Aorta (tissue), 5 donors: ENCODE measurements at regions not wholly inside any gene's neighbourhood (a gene's known extent, or its start where the extent isn't known, plus 50 kb on each side); places are given as distances from the start of the nearest gene placed in this dataset.

Experiments
- ATAC-seq: fragments of 200-7000 bp; cut with Tn5 transposase; one replicate; pipeline ENCODE4 v1.9.1; 2022; ENCODE audit warnings: moderate library complexity; ENCODE audit not compliant: low FRiP score
- DNase-seq, 2 donors: peaks; one replicate each; pipeline ENCODE4 v3.0.0-alpha.2; 2020
- H3K27ac ChIP-seq, 2 donors: one replicate each; pipeline ENCODE4 v1.5.1; 2013; ENCODE audit warnings: low read length in 2 of 2, mild to moderate bottlenecking in 2 of 2, moderate library complexity in 2 of 2, control low read depth in 1 of 2, inconsistent platforms in 1 of 2, low read depth in 1 of 2
- H3K27me3 ChIP-seq, 2 donors: one replicate each; pipeline ENCODE4 v1.6.1; 2013; ENCODE audit warnings: control low read depth in 1 of 2, low read length in 1 of 2, mild to moderate bottlenecking in 1 of 2, moderate library complexity in 1 of 2; ENCODE audit not compliant: insufficient read depth in 2 of 2, control insufficient read depth in 1 of 2
- H3K36me3 ChIP-seq, 2 donors: one replicate each; pipeline ENCODE4 v1.6.1; 2013; ENCODE audit warnings: control low read depth in 1 of 2, low read length in 1 of 2, mild to moderate bottlenecking in 1 of 2; ENCODE audit not compliant: insufficient read depth in 2 of 2, control insufficient read depth in 1 of 2
- H3K4me1 ChIP-seq, 2 donors: one replicate each; pipeline ENCODE4 v1.6.1; 2013; ENCODE audit warnings: low read length in 2 of 2, control low read depth in 1 of 2, mild to moderate bottlenecking in 1 of 2, moderate library complexity in 1 of 2; ENCODE audit not compliant: insufficient read depth in 2 of 2, control insufficient read depth in 1 of 2
- H3K4me3 ChIP-seq, 2 donors: one replicate each; pipeline ENCODE4 v1.5.1; 2013; ENCODE audit warnings: low read length in 2 of 2, control low read depth in 1 of 2, mild to moderate bottlenecking in 1 of 2
- H3K9me3 ChIP-seq: one replicate; pipeline ENCODE4 v1.6.1; 2013; ENCODE audit warnings: mild to moderate bottlenecking, low read length; ENCODE audit not compliant: control insufficient read depth
- whole genome bisulfite sequencing, 2 donors: extraction: QIAGEN DNeasy Blood & Tissue Kit; methylation state at CpG; one replicate each; pipeline ENCODE4 v1.1.7; 2013; 5-methylcytosine and 5-hydroxymethylcytosine counted together
- intact Hi-C, 2 donors: fragments of 100-400 bp; cut with DNase I; formaldehyde crosslinking; loops; one replicate each; pipeline versions ENCODE4 v1.14.2 to v1.15.0; 2022
- donor health status: healthy with polysubstance abuse.
- donor health status: Bipolar disorder and iron deficiency.
- donor health status: DM: no; HTN: no; CAD: no.
- donor health status: DM: no; HTN: no; CAD: no.
- donor health status: DM: yes; HTN: yes; CAD: no.

DNA sequence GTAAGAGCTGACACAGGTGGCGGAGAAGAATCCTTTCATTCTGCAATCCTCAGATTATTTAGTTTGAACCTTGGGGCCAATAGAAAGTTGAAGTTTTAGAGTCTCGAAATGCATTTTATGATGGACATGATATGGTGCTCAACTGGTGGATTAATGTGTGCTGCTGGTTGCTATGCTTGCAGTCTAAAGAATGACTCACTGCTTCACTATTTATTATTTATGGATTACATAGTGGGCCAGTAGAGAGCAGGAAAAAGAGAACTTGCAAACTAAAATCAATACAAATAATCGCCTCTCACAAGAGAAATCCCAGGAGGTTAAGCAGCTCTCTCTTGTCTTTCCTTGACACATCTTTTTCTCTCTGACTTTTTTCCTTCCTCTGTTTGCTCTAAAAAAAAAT is 2326.8 kb upstream of the AGA start:
- ATAC-seq (no peak), DNase-seq (no peak)
- Histone ChIP-seq H3K27me3 (no peaks in the 10 kb centered on the region), H3K4me1 (no peaks in the 10 kb centered on the region), H3K36me3 (no peaks in the 10 kb centered on the region), H3K27ac (no peak overlapping the region), H3K4me3 (no peak overlapping the region), H3K9me3 (peaks cover 4% of the 10 kb centered on the region)
- intact Hi-C loops: no loop called here
- WGBS, 2 donors: 78 to 83% methylated on average over 3 of the region's 3 CpGs

DNA sequence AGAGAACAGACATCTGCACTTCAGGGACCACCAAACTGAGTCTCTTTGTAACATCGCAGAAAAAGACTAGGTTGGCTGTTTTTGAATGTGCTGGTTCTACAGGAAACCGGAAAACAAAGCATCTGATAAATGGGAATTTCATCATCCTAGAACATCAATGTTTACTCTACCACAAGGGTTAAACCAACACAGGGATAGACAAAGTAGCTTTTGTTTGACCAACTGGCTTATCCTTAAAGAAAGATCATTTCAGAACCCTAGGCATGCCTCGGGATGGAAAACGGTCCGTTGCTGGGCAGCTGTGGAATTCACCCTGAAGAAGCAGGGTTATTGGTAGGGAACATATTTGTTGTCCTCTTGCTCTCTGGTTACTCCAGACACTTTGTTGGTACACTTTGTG is 2355.5 kb upstream of the AGA start:
- 42 to 56% methylated on average over 5 of the region's 5 CpGs for WGBS, 2 donors

DNA sequence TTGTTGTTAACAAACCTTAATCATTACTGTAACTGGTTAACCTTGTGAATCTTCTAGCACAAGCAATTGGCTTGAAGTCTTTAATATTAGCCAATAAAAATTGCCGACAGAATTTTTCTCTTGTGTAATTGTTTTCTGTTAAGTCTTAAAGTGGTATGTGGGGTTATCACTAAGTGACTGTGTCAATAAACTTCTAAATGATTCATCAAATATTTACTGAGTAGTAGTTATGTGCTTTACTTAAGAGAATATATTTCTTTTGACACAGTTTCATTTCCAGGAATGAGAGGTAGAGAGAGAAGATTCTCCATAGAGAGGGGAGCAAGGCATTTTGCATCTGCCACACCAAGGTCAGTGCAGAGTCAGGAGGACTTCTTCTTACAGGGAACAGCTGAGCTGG is 2361.6 kb upstream of the AGA start:
- Histone ChIP-seq H3K27ac (no peak overlapping the region), H3K36me3 (no peaks in the 10 kb centered on the region), H3K9me3 (no peaks in the 10 kb centered on the region), H3K27me3 (no peaks in the 10 kb centered on the region), H3K4me1 (no peaks in the 10 kb centered on the region), H3K4me3 (no peak overlapping the region)
- intact Hi-C loops: no loop called here
- 55 to 57% methylated on average over 1 of the region's 1 CpG for WGBS, 2 donors
- DNase-seq (no peak), ATAC-seq (no peak)

More for the DNA sequence above, 2355.5 kb upstream of the AGA start:
- Histone ChIP-seq H3K4me3 (no peak overlapping the region), H3K27ac (no peak overlapping the region), H3K4me1 (no peaks in the 10 kb centered on the region), H3K9me3 (no peaks in the 10 kb centered on the region), H3K36me3 (no peaks in the 10 kb centered on the region), H3K27me3 (no peaks in the 10 kb centered on the region)
- intact Hi-C loops: no loop called here
- DNase-seq (no peak), ATAC-seq (no peak)

DNA sequence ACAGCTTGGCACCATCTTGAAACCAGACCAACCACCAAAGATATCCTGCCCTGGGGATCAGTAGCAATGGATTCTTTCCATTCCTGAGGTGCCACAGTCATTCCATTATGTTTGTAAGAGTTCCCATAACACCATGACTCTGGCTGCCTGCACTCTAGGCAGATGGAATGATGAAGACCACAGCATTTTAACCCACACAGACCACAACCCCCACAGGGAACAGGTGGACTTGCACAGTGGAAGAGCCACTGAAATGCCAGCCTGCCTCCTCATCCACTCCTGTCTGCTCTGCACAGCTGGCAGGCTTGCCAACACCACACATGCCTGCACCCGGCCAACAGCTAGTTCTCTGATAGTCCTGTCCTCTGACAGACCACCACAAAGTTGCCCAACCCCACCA is 2362.2 kb upstream of the AGA start:
- H3K27ac ChIP-seq: no peak overlapping the region
- no peak for DNase-seq
- WGBS, 2 donors: 75 to 86% methylated on average over 1 of the region's 1 CpG
- H3K9me3 ChIP-seq: no peaks in the 10 kb centered on the region
- H3K4me3 ChIP-seq: no peak overlapping the region
- H3K27me3 ChIP-seq: no peaks in the 10 kb centered on the region
- no peaks in the 10 kb centered on the region for H3K4me1 ChIP-seq
- no peak for ATAC-seq
- H3K36me3 ChIP-seq: no peaks in the 10 kb centered on the region
- intact Hi-C loops: no loop called here

DNA sequence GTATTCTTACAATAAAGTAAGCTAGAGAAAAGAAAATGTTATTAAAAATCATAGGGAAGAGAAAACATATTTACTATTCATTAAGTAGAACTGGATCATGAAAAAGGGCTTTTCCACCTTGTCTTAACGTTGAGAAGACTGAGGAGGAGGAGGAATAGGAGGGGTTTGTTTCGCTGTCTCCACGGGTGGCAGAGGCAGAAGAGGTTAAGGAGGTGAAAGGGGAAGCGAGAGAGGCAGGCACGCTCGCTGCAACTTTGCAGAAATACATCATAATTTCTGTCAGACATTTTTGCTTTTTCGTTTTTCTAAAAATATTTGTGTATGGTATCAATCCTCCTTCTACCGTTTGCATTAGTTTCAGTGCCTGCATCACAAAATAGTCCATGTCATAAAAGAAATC is 2375.1 kb upstream of the AGA start:
- H3K27ac ChIP-seq: no peak overlapping the region
- ATAC-seq: no peak
- no peaks in the 10 kb centered on the region for H3K4me1 ChIP-seq

DNA sequence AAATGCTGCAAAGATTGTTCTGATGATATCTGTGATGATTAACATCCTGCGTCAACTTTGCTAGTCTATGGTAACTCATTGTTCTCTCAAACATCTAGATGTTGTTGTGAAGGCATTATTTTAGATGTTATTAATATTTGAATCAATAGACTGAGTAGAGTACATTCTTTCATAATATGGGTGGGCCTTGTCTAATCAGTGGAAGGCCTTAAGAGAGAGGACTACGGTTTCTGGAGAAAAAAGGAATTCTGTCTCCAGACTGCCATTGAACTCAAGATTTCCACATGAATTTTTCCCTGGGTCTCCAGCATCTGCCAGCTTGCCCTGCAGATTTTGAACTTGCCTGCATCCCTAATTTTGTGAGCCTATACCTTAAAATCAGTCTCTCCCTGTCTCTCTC is 2381.1 kb upstream of the AGA start:
- WGBS, 2 donors: 43 to 45% methylated on average over 2 of the region's 2 CpGs
- no peak for ATAC-seq
- no peaks in the 10 kb centered on the region for H3K36me3 ChIP-seq
- H3K27ac ChIP-seq: no peak overlapping the region
- H3K4me1 ChIP-seq: no peaks in the 10 kb centered on the region
- no peak for DNase-seq
- peaks cover 0 to 2% of the 10 kb centered on the region in 2 donors for H3K27me3 ChIP-seq
- H3K4me3 ChIP-seq: no peak overlapping the region
- no peaks in the 10 kb centered on the region for H3K9me3 ChIP-seq
- intact Hi-C loops: no loop called here

More for the DNA sequence above, 2375.1 kb upstream of the AGA start:
- Histone ChIP-seq H3K9me3 (no peaks in the 10 kb centered on the region), H3K36me3 (no peaks in the 10 kb centered on the region), H3K4me3 (no peak overlapping the region), H3K27me3 (no peaks in the 10 kb centered on the region)
- no peak for DNase-seq
- intact Hi-C loops: no loop called here
- WGBS, 2 donors: 32 to 55% methylated on average over 8 of the region's 8 CpGs

DNA sequence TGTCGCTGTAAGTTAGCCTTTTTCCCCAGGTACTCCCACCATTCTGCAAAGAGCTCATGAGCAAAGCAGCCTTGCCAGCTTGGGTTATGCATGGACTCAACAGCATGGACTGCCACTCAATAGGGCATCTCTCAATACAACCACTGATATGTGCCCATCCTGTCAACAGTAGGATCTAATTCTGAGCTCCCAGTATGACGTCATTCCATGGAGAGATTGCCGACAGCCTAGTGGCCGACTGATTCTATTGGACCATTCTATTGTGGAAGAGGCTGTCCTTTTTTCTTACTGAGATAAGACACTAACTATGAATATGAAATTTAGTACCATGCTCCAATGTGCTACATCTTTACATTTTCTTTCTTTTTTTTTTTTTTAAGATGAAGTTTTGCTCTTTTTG is 2389.0 kb upstream of the AGA start:
- no peak for DNase-seq
- H3K9me3 ChIP-seq: peaks cover 3% of the 10 kb centered on the region
- H3K27me3 ChIP-seq: peaks cover 0 to 2% of the 10 kb centered on the region in 2 donors
- no peak for ATAC-seq
- no peaks in the 10 kb centered on the region for H3K36me3 ChIP-seq
- no peak overlapping the region for H3K27ac ChIP-seq
- H3K4me1 ChIP-seq: no peaks in the 10 kb centered on the region
- WGBS, 2 donors: 89% methylated on average over 4 of the region's 4 CpGs
- H3K4me3 ChIP-seq: no peak overlapping the region
- intact Hi-C loops: no loop called here

DNA sequence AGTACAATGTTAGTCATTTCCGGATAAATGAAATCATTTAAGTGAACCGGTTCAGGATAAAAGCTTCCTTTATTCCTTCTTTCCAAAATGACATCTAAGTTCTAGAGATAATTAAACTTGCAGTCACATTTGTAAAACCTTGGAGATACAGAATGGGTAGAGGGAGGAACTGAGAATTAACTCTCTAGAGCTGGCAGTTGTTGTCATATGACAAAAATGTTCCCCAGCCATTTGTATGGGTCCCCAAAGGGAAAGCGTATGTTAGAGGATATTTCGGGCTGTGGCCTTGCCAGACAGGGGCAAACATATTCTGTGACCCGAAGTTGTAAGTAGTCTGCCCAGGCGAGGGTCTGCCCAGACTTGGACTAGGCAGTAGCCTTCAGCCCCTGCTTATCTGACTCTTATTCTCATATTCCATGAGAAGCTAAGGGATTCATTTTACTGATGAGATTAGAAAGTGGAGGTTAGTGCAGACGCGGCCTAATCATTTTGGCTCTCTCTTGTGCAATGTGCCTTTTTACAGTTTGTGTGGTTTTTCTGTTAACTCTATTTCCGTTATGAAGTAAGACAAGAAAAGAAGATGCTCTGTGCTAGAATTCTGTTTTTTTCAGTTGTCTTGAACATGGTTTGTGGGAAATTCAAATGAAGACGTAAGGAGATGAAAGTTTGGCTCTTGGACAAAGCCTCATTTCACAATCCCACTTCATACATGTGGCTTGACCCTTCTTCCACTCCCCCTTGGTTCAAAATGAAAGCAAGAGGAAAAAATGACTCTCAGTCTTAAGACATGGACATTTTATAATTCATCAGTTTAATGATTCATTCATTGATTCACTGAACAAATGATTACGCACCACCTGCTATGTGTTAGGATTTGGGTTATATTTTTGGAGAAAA is 2394.2 kb upstream of the AGA start:
- Histone ChIP-seq H3K36me3 (no peaks in the 10 kb centered on the region), H3K4me1 (no peaks in the 10 kb centered on the region), H3K4me3 (no peak overlapping the region), H3K27me3 (no peaks in the 10 kb centered on the region), H3K9me3 (no peaks in the 10 kb centered on the region), H3K27ac (no peak overlapping the region)
- ATAC-seq (no peak), DNase-seq (no peak)
- intact Hi-C loops: no loop called here
- whole genome bisulfite sequencing, 2 donors: 76 to 79% methylated on average over 11 of the region's 11 CpGs

DNA sequence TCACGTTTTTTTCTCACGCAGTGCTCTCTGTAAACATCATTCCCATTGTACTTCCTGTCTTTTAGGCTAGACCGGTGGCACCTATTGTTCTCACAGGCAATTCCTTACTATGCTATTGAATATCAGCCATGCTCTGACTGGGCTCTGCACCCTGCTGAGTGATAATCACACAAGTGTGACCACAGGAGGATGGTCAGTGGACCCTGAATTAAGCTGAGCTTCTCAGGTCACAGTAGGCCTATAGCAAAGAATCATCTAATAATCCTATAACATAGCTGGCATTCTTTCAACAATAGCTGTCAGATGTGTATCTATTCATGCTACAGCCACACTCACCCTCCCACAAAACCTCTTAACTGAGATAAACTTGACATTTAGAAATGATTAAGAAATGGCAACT is 2399.8 kb upstream of the TENM3 start:
- H3K36me3 ChIP-seq: no peaks in the 10 kb centered on the region
- no peak overlapping the region for H3K4me3 ChIP-seq
- DNase-seq (no peak), ATAC-seq (no peak)
- no peaks in the 10 kb centered on the region for H3K27me3 ChIP-seq
- no peaks in the 10 kb centered on the region for H3K4me1 ChIP-seq
- intact Hi-C loops: no loop called here
- no peaks in the 10 kb centered on the region for H3K9me3 ChIP-seq
- no peak overlapping the region for H3K27ac ChIP-seq
- 72 to 74% methylated on average over 3 of the region's 3 CpGs for WGBS, 2 donors
